GM19468 (cell line): ENCODE measurements at regions not wholly inside any gene's neighbourhood (a gene's known extent, or its start where the extent isn't known, plus 50 kb on each side); places are given as distances from the start of the nearest gene placed in this dataset.

ENCODE experiments used
- ATAC-seq: cut with Tn5 transposase; IDR thresholded peaks from one replicate; pipeline ENCODE4 v1.9.1; 2021; ENCODE audit warnings: mild to moderate bottlenecking, moderate library complexity, moderate number of reproducible peaks; ENCODE audit not compliant: unreplicated experiment; ENCODE audit errors: extremely low read depth

- ATAC-seq, result no peak
These were observed 270.5 kb downstream of the TUSC7 start for GRCh38 chr3:116980099-116980498.

GRCh38 chr3:116981089-116981488 lies 271.5 kb downstream of the TUSC7 start:
- ATAC-seq, result no peak

- no peak for ATAC-seq
These were observed 274.7 kb downstream of the TUSC7 start for GRCh38 chr3:116984301-116984700.

- no peak for ATAC-seq
These were observed 284.8 kb downstream of the TUSC7 start for GRCh38 chr3:116994351-116994879.

GRCh38 chr3:117003501-117003900 lies 293.9 kb downstream of the TUSC7 start:
- ATAC-seq, result no peak

- ATAC-seq, result no peak
These were observed 295.7 kb downstream of the TUSC7 start for GRCh38 chr3:117005274-117005673.

GRCh38 chr3:117005911-117006522 lies 296.4 kb downstream of the TUSC7 start:
- ATAC-seq, result no peak

- ATAC-seq, result no peak
These were observed 300.7 kb downstream of the TUSC7 start for GRCh38 chr3:117010318-117010717.

GRCh38 chr3:117011687-117012250 lies 302.2 kb downstream of the TUSC7 start:
- ATAC-seq, result no peak

GRCh38 chr3:117016378-117016777 lies 306.8 kb downstream of the TUSC7 start:
- ATAC-seq, result no peak

GRCh38 chr3:117017135-117017894 lies 307.7 kb downstream of the TUSC7 start:
- ATAC-seq, result peak; percentile 66

- ATAC-seq, result no peak
These were observed 309.1 kb downstream of the TUSC7 start for GRCh38 chr3:117018655-117019054.

GRCh38 chr3:117019082-117019713 lies 309.6 kb downstream of the TUSC7 start:
- peak; percentile 51 for ATAC-seq

- ATAC-seq, result no peak
These were observed 316.8 kb downstream of the TUSC7 start for GRCh38 chr3:117026401-117026800.

GRCh38 chr3:117035745-117036144 lies 326.2 kb downstream of the TUSC7 start:
- ATAC-seq, result no peak

- ATAC-seq, result no peak
These were observed 326.8 kb downstream of the TUSC7 start for GRCh38 chr3:117036259-117036799.

- ATAC-seq, result no peak
These were observed 335.6 kb downstream of the TUSC7 start for GRCh38 chr3:117045143-117045542.

- ATAC-seq, result no peak
These were observed 338.5 kb downstream of the TUSC7 start for GRCh38 chr3:117047951-117048705.

GRCh38 chr3:117052395-117052794 lies 342.8 kb downstream of the TUSC7 start:
- ATAC-seq, result no peak

- no peak for ATAC-seq
These were observed 345.0 kb downstream of the TUSC7 start for GRCh38 chr3:117054556-117054955.
